ENCODE measurements at regions not wholly inside any gene's neighbourhood (a gene's known extent, or its start where the extent isn't known, plus 50 kb on each side); places are given as distances from the start of the nearest gene placed in this dataset.
"Not testable (repeated sequence)": the region's sequence is repeated elsewhere in the genome, so short reads cannot be mapped to it uniquely, and the experiment has no call there.

- DNase-seq (ENCODE audit: low spot score) = no peak
These were observed 477.2 kb upstream of the CAMK1G start for GRCh38 chr1:209106237-209106741.

GRCh38 chr1:209106861-209107260 lies 476.7 kb upstream of the CAMK1G start:
- DNase-seq (ENCODE audit: low spot score) = no peak

- no peak for DNase-seq (ENCODE audit: low spot score)
These were observed 476.0 kb upstream of the CAMK1G start for GRCh38 chr1:209107535-209107934.

GRCh38 chr1:209109001-209109785 lies 474.3 kb upstream of the CAMK1G start:
- no peak for DNase-seq (ENCODE audit: low spot score)

- DNase-seq (ENCODE audit: low spot score) = no peak
These were observed 470.0 kb upstream of the CAMK1G start for GRCh38 chr1:209113521-209113920.

GRCh38 chr1:209116705-209117104 lies 466.8 kb upstream of the CAMK1G start:
- DNase-seq (ENCODE audit: low spot score) = no peak

- no peak for DNase-seq (ENCODE audit: low spot score)
These were observed 459.9 kb upstream of the CAMK1G start for GRCh38 chr1:209123601-209124000.

GRCh38 chr1:209129091-209129490 lies 454.4 kb upstream of the CAMK1G start:
- not testable (repeated sequence) for DNase-seq (ENCODE audit: low spot score)

GRCh38 chr1:209130886-209131285 lies 452.6 kb upstream of the CAMK1G start:
- no peak for DNase-seq (ENCODE audit: low spot score)

- DNase-seq (ENCODE audit: low spot score) = no peak
These were observed 450.6 kb upstream of the CAMK1G start for GRCh38 chr1:209132736-209133467.

- no peak for DNase-seq (ENCODE audit: low spot score)
These were observed 449.5 kb upstream of the CAMK1G start for GRCh38 chr1:209134001-209134400.

GRCh38 chr1:209143916-209144315 lies 439.6 kb upstream of the CAMK1G start:
- DNase-seq (ENCODE audit: low spot score) = no peak

- DNase-seq (ENCODE audit: low spot score) = no peak
These were observed 433.4 kb upstream of the CAMK1G start for GRCh38 chr1:209150114-209150513.

GRCh38 chr1:209153411-209153810 lies 430.1 kb upstream of the CAMK1G start:
- DNase-seq (ENCODE audit: low spot score) = no peak

- DNase-seq (ENCODE audit: low spot score) = no peak
These were observed 428.6 kb upstream of the CAMK1G start for GRCh38 chr1:209154912-209155311.

GRCh38 chr1:209155546-209155945 lies 428.0 kb upstream of the CAMK1G start:
- no peak for DNase-seq (ENCODE audit: low spot score)

- DNase-seq (ENCODE audit: low spot score) = no peak
These were observed 426.5 kb upstream of the CAMK1G start for GRCh38 chr1:209156991-209157390.

- no peak for DNase-seq (ENCODE audit: low spot score)
These were observed 425.8 kb upstream of the CAMK1G start for GRCh38 chr1:209157546-209158249.

GRCh38 chr1:209158851-209159250 lies 424.7 kb upstream of the CAMK1G start:
- no peak for DNase-seq (ENCODE audit: low spot score)

- DNase-seq (ENCODE audit: low spot score) = no peak
These were observed 423.3 kb upstream of the CAMK1G start for GRCh38 chr1:209160230-209160629.

- DNase-seq (ENCODE audit: low spot score) = no peak
These were observed 420.9 kb upstream of the CAMK1G start for GRCh38 chr1:209162651-209163050.

GRCh38 chr1:209168204-209168603 lies 415.3 kb upstream of the CAMK1G start:
- no peak for DNase-seq (ENCODE audit: low spot score)
